Fibroblast of lung (primary cell): ENCODE measurements at regions not wholly inside any gene's neighbourhood (a gene's known extent, or its start where the extent isn't known, plus 50 kb on each side); places are given as distances from the start of the nearest gene placed in this dataset.
"Not testable (repeated sequence)": the region's sequence is repeated elsewhere in the genome, so short reads cannot be mapped to it uniquely, and the experiment has no call there.

Experiments
- DNase-seq, 2 donors: peaks; one replicate each; pipeline versions ENCODE4 v3.0.0 to v3.0.0-alpha.2; 2010; ENCODE audit warnings: low read depth in 2 of 2
- H2AFZ ChIP-seq: 2 replicates; pipeline ENCODE4 v1.5.1; 2012; ENCODE audit warnings: low read length, control low read depth, inconsistent platforms
- H3K27ac ChIP-seq: 2 replicates; pipeline ENCODE4 v1.5.1; 2011; ENCODE audit warnings: low read length, control low read depth; ENCODE audit not compliant: insufficient read depth
- H3K27me3 ChIP-seq: 2 replicates; pipeline ENCODE4 v1.5.1; 2011; ENCODE audit warnings: mild to moderate bottlenecking, low read length; ENCODE audit not compliant: control insufficient read depth, insufficient read depth
- H3K36me3 ChIP-seq: 2 replicates; pipeline ENCODE4 v1.5.1; 2011; ENCODE audit warnings: low read length; ENCODE audit not compliant: control insufficient read depth, insufficient read depth
- H3K4me1 ChIP-seq: 2 replicates; pipeline ENCODE4 v1.5.1; 2011; ENCODE audit warnings: low read length; ENCODE audit not compliant: control insufficient read depth, insufficient read depth; ENCODE audit errors: extremely low read depth
- H3K4me2 ChIP-seq: 2 replicates; pipeline ENCODE4 v1.5.1; 2011; ENCODE audit warnings: low read length, control low read depth; ENCODE audit not compliant: insufficient read depth; ENCODE audit errors: extremely low read depth
- H3K4me3 ChIP-seq, 4 experiments: fragments of 200-600 bp in 1 of 4; sonication (generic) in 1 of 4; replicated peaks in 1 of 4; 2 replicates each; pipeline ENCODE4 v1.5.1; 2011 to 2016; ENCODE audit warnings: low read length in 4 of 4, low read depth in 3 of 4, mild to moderate bottlenecking in 3 of 4, control low read depth in 2 of 4, inconsistent platforms in 1 of 4, mixed read lengths in 1 of 4; ENCODE audit not compliant: insufficient read depth in 1 of 4; ENCODE audit errors: control extremely low read depth in 1 of 4
- H3K79me2 ChIP-seq: 2 replicates; pipeline ENCODE4 v1.5.1; 2012; ENCODE audit warnings: mild to moderate bottlenecking, low read length, inconsistent platforms; ENCODE audit not compliant: control insufficient read depth, insufficient read depth
- H3K9ac ChIP-seq: 2 replicates; pipeline ENCODE4 v1.5.1; 2011; ENCODE audit warnings: mild to moderate bottlenecking, low read length, control low read depth; ENCODE audit not compliant: insufficient read depth
- H3K9me3 ChIP-seq: 2 replicates; pipeline ENCODE4 v1.5.1; 2012; ENCODE audit warnings: low read depth, low read length; ENCODE audit not compliant: control insufficient read depth, insufficient read depth
- H4K20me1 ChIP-seq: 2 replicates; pipeline ENCODE4 v1.5.1; 2011; ENCODE audit warnings: low read length; ENCODE audit not compliant: control insufficient read depth, insufficient read depth; ENCODE audit errors: extremely low read depth
- EZH2 ChIP-seq: IDR thresholded peaks from 2 replicates; pipeline ENCODE4 v1.5.1; 2012; ENCODE audit warnings: low read length, control low read depth, mild to moderate bottlenecking; ENCODE audit errors: missing control alignments
- TF ChIP-seq, protein P1 (sequence below), 2 donors: IDR thresholded peaks in 1 of 2; conservative IDR thresholded peaks in 1 of 2; 1 replicate in 1 of 2; 2 replicates in 1 of 2; pipeline ENCODE4 v1.5.1; 2011 to 2012; ENCODE audit warnings: low read length in 2 of 2, control low read depth in 1 of 2, inconsistent platforms in 1 of 2, low read depth in 1 of 2, mild to moderate bottlenecking in 1 of 2

DNA sequence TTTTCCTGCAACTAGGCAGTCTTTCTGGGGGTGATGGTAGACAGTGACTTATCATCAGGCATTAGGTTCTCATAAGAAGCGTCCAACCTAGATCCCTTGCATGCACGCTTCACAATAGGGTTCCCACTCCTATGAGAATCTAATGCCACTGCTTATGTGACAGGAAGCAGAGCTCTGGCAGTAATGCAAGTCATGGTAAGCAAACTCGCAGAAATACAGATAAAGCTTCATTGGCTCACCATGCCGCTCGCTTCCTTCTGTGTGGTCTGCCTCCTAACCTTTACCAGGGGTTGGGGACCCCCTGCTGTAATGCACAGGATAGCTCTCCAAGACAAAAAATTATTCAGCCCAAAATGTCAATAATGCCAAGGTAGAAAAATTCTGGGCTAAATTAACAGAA, 864.2 kb downstream of the TRHDE start:
- Histone ChIP-seq H3K9me3 (no peaks in the 10 kb centered on the region), H3K79me2 (no peaks in the 10 kb centered on the region), H3K9ac (no peak overlapping the region), H3K27ac (no peak overlapping the region), H2AFZ (no peak overlapping the region), H3K36me3 (no peaks in the 10 kb centered on the region), H3K4me1 (no peaks in the 10 kb centered on the region), H3K4me2 (no peak overlapping the region), H4K20me1 (no peaks in the 10 kb centered on the region), H3K4me3 (no peak overlapping the region), H3K27me3 (no peaks in the 10 kb centered on the region)
- no peak for DNase-seq
- TF ChIP-seq EZH2: no peak
- TF ChIP-seq, protein P1, sequence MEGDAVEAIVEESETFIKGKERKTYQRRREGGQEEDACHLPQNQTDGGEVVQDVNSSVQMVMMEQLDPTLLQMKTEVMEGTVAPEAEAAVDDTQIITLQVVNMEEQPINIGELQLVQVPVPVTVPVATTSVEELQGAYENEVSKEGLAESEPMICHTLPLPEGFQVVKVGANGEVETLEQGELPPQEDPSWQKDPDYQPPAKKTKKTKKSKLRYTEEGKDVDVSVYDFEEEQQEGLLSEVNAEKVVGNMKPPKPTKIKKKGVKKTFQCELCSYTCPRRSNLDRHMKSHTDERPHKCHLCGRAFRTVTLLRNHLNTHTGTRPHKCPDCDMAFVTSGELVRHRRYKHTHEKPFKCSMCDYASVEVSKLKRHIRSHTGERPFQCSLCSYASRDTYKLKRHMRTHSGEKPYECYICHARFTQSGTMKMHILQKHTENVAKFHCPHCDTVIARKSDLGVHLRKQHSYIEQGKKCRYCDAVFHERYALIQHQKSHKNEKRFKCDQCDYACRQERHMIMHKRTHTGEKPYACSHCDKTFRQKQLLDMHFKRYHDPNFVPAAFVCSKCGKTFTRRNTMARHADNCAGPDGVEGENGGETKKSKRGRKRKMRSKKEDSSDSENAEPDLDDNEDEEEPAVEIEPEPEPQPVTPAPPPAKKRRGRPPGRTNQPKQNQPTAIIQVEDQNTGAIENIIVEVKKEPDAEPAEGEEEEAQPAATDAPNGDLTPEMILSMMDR (conservative IDR thresholded peaks at IDR 0.05 in 1 of 2, IDR thresholded peaks at IDR 0.05 in 1 of 2; ENCODE audit: low read depth in 1 of 2, low read length in 2 of 2): no peak

DNA sequence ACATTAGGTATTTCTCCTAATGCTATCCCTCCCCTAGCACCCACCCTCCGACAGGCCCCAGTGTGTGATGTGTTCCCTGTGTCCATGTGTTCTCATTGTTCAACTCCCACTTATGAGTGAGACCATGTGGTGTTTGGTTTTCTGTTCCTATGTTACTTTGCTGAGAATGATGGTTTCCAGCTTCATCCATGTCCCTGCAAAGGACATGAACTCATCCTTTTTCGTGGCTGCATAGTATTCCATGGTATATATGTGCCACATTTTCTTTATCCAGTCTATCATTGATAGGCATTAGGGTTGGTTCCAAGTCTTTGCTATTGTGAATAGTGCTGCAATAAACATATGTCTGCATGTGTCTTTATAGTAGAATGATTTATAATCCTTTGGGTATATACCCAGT, 867.5 kb downstream of the TRHDE start:
- H2AFZ ChIP-seq, H3K9ac ChIP-seq, H3K27ac ChIP-seq, H3K4me2 ChIP-seq, H3K36me3 ChIP-seq, H3K4me1 ChIP-seq, H3K4me3 ChIP-seq, H3K27me3 ChIP-seq, H3K79me2 ChIP-seq, H3K9me3 ChIP-seq, H4K20me1 ChIP-seq, DNase-seq: not testable (repeated sequence)

DNA sequence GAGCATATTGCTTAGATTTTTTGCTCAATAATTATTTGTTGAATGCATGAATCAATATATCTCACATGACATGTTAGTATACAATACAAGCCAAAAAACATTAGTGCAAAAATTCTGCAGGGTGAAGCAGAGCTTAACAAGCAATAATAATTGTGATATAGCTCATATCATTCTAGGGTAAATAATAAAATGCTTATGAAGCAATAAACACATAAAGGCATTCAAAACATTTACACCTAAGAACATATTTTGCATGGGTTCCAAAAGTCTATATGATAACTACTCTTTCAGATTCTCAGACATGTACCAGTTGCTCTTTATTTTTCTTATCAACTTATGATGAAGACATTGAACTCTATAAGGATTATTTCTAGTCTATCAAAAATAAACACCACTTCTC, 886.2 kb downstream of the TRHDE start:
- no peak overlapping the region for H3K27ac ChIP-seq
- no peak overlapping the region for H3K4me2 ChIP-seq
- DNase-seq: no peak
- H3K27me3 ChIP-seq: no peaks in the 10 kb centered on the region
- H3K4me3 ChIP-seq: no peak overlapping the region
- TF ChIP-seq EZH2: no peak
- TF ChIP-seq, protein P1 (conservative IDR thresholded peaks at IDR 0.05 in 1 of 2, IDR thresholded peaks at IDR 0.05 in 1 of 2; ENCODE audit: low read depth in 1 of 2, low read length in 2 of 2): no peak
- H4K20me1 ChIP-seq: no peaks in the 10 kb centered on the region
- no peak overlapping the region for H3K9ac ChIP-seq
- H3K9me3 ChIP-seq: no peaks in the 10 kb centered on the region
- no peaks in the 10 kb centered on the region for H3K79me2 ChIP-seq
- H2AFZ ChIP-seq: no peak overlapping the region
- H3K4me1 ChIP-seq: no peaks in the 10 kb centered on the region
- no peaks in the 10 kb centered on the region for H3K36me3 ChIP-seq

DNA sequence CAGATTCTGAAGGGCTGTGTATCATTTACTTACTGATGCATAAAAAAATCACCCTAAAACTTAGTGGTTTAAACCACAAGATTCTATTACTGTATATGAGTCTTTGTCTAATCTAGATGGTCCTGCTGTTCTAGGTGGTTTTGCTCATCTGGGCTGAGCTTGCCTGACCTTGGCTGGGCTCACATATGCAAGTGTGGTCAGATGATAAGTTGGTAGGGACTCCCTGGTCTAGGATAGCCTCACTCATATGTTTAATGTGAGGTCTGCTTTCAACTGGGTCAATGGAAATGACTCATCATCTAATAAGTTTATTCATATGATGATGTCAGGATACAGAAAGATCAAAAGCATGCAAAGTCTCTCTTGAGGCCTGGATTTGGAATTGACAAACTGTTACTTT, 887.8 kb downstream of the TRHDE start:
- Histone ChIP-seq H3K9me3 (no peaks in the 10 kb centered on the region), H3K27me3 (no peaks in the 10 kb centered on the region), H3K9ac (no peak overlapping the region), H2AFZ (no peak overlapping the region), H3K36me3 (no peaks in the 10 kb centered on the region), H3K27ac (no peak overlapping the region), H4K20me1 (no peaks in the 10 kb centered on the region), H3K79me2 (no peaks in the 10 kb centered on the region), H3K4me3 (no peak overlapping the region), H3K4me2 (no peak overlapping the region), H3K4me1 (no peaks in the 10 kb centered on the region)
- DNase-seq: no peak
- no peak for TF ChIP-seq EZH2
- TF ChIP-seq, protein P1 (conservative IDR thresholded peaks at IDR 0.05 in 1 of 2, IDR thresholded peaks at IDR 0.05 in 1 of 2; ENCODE audit: low read depth in 1 of 2, low read length in 2 of 2): no peak
